ENCODE measurements at regions not wholly inside any gene's neighbourhood (a gene's known extent, or its start where the extent isn't known, plus 50 kb on each side); places are given as distances from the start of the nearest gene placed in this dataset.

- Histone ChIP-seq H3K4me1 (ENCODE audit: insufficient read depth, low read length) (peaks cover 4% of the 10 kb centered on the region; the same call in 1 of the 2 replicates), H3K9me2 (replicated peaks; ENCODE audit: low read length) (no peaks in the 10 kb centered on the region), H3K9me3 (ENCODE audit: low read length) (no peaks in the 10 kb centered on the region), H3K4me3 (ENCODE audit: low read length) (no peak overlapping the region), H3K79me2 (ENCODE audit: low read length) (no peaks in the 10 kb centered on the region), H4K20me1 (ENCODE audit: low read length) (no peaks in the 10 kb centered on the region), H3K9ac (ENCODE audit: low read length) (no peak overlapping the region), H3K4me2 (ENCODE audit: low read length) (no peak overlapping the region), H3K27me3 (ENCODE audit: low read length) (no peaks in the 10 kb centered on the region), H3K36me3 (ENCODE audit: low read depth, low read length) (no peaks in the 10 kb centered on the region), H3F3A (ENCODE audit: low read length, unreplicated experiment) (no peaks in the 10 kb centered on the region), H3K27ac (ENCODE audit: low read length) (no peak overlapping the region), H2AFZ (ENCODE audit: low read length) (no peak overlapping the region)
- TF ChIP-seq EZH2 (IDR thresholded peaks at IDR 0.05; ENCODE audit: low read length, unreplicated experiment) (no peak), EZH2phosphoT487 (IDR thresholded peaks at IDR 0.05; ENCODE audit: borderline replicate concordance, low read length) (no peak)
- TF ChIP-seq, protein P1, sequence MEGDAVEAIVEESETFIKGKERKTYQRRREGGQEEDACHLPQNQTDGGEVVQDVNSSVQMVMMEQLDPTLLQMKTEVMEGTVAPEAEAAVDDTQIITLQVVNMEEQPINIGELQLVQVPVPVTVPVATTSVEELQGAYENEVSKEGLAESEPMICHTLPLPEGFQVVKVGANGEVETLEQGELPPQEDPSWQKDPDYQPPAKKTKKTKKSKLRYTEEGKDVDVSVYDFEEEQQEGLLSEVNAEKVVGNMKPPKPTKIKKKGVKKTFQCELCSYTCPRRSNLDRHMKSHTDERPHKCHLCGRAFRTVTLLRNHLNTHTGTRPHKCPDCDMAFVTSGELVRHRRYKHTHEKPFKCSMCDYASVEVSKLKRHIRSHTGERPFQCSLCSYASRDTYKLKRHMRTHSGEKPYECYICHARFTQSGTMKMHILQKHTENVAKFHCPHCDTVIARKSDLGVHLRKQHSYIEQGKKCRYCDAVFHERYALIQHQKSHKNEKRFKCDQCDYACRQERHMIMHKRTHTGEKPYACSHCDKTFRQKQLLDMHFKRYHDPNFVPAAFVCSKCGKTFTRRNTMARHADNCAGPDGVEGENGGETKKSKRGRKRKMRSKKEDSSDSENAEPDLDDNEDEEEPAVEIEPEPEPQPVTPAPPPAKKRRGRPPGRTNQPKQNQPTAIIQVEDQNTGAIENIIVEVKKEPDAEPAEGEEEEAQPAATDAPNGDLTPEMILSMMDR (conservative IDR thresholded peaks at IDR 0.05; ENCODE audit: low read depth, low read length), result no peak
- DNase-seq, result no peak
- no peak for ATAC-seq
- intact Hi-C loops (cut with micrococcal nuclease), result no loop called here
- ChIA-PET CTCF (no interaction called here), POLR2A (ENCODE audit: unreplicated experiment) (no interaction called here)
- BruUV-seq (replicated peaks), result no TSS peak
Observed at GRCh38 chr21:14829685-14830084, 235.1 kb downstream of the NRIP1 start.

DNA sequence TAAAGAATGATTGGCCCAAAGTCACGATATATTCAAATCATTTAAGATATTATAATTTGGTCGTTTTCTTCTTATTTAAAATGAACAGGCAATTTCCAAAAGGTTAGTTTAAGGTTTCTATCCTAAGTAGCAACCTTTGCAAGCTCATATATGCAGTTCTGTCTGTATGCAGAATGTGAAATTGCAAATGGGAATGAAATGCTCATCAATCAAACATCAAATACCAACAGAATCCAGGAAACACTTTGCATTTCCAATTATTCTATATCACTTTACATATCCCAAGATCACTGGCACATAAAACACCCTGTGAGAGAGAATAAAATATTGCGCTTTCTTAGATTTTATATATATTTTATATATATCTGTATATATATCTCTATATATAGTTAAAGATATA, 237.3 kb downstream of the NRIP1 start:
- no peaks in the 10 kb centered on the region for H3K27me3 ChIP-seq (ENCODE audit: low read length)
- no TSS peak for BruUV-seq (replicated peaks)
- no peaks in the 10 kb centered on the region for H4K20me1 ChIP-seq (ENCODE audit: low read length)
- ATAC-seq, result no peak
- no peaks in the 10 kb centered on the region for H3K79me2 ChIP-seq (ENCODE audit: low read length)
- H3K27ac ChIP-seq (ENCODE audit: low read length), result no peak overlapping the region
- TF ChIP-seq EZH2phosphoT487 (IDR thresholded peaks at IDR 0.05; ENCODE audit: borderline replicate concordance, low read length) (no peak), EZH2 (IDR thresholded peaks at IDR 0.05; ENCODE audit: low read length, unreplicated experiment) (no peak)
- TF ChIP-seq, protein P1 (conservative IDR thresholded peaks at IDR 0.05; ENCODE audit: low read depth, low read length), result no peak
- no peaks in the 10 kb centered on the region for H3F3A ChIP-seq (ENCODE audit: low read length, unreplicated experiment)
- H3K4me1 ChIP-seq (ENCODE audit: insufficient read depth, low read length), result peaks cover 4% of the 10 kb centered on the region; the same call in 1 of the 2 replicates
- no peak for DNase-seq
- H3K9me2 ChIP-seq (replicated peaks; ENCODE audit: low read length), result no peaks in the 10 kb centered on the region
- no peak overlapping the region for H3K4me2 ChIP-seq (ENCODE audit: low read length)
- POLR2A ChIA-PET (ENCODE audit: unreplicated experiment), result no interaction called here
- H3K9me3 ChIP-seq (ENCODE audit: low read length), result no peaks in the 10 kb centered on the region
- H3K4me3 ChIP-seq (ENCODE audit: low read length), result no peak overlapping the region
- H2AFZ ChIP-seq (ENCODE audit: low read length), result no peak overlapping the region
- H3K9ac ChIP-seq (ENCODE audit: low read length), result no peak overlapping the region
- intact Hi-C loops (cut with micrococcal nuclease), result no loop called here
- H3K36me3 ChIP-seq (ENCODE audit: low read depth, low read length), result no peaks in the 10 kb centered on the region
- CTCF ChIA-PET, result no interaction called here

DNA sequence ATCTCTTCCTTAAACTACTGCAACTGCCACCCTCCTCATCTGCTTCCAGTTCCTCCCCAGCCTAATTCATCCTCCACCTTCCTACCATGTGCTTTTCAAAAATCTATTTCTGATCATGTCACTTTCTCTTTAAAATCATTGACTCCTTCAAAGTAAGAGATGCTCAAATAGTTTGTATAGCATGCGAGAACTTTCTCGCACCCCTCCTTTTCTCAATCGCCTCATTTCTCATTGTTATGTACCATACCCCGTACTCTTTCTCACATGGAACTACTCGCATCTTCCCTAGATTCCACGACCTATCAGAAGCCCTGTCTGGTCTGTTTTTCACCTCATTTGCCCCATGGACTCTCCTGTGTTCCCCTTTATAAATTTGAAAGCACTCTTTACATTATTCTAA, 238.2 kb downstream of the NRIP1 start:
- Histone ChIP-seq H2AFZ (ENCODE audit: low read length) (no peak overlapping the region), H3F3A (ENCODE audit: low read length, unreplicated experiment) (no peaks in the 10 kb centered on the region), H3K36me3 (ENCODE audit: low read depth, low read length) (no peaks in the 10 kb centered on the region), H3K27ac (ENCODE audit: low read length) (no peak overlapping the region), H3K4me3 (ENCODE audit: low read length) (no peak overlapping the region), H3K9me3 (ENCODE audit: low read length) (no peaks in the 10 kb centered on the region), H3K9me2 (replicated peaks; ENCODE audit: low read length) (no peaks in the 10 kb centered on the region), H4K20me1 (ENCODE audit: low read length) (no peaks in the 10 kb centered on the region), H3K9ac (ENCODE audit: low read length) (no peak overlapping the region), H3K27me3 (ENCODE audit: low read length) (no peaks in the 10 kb centered on the region), H3K4me2 (ENCODE audit: low read length) (no peak overlapping the region), H3K4me1 (ENCODE audit: insufficient read depth, low read length) (peaks cover 4% of the 10 kb centered on the region; the same call in 1 of the 2 replicates), H3K79me2 (ENCODE audit: low read length) (no peaks in the 10 kb centered on the region)
- TF ChIP-seq, protein P1 (conservative IDR thresholded peaks at IDR 0.05; ENCODE audit: low read depth, low read length), result no peak
- no peak for TF ChIP-seq EZH2phosphoT487 (IDR thresholded peaks at IDR 0.05; ENCODE audit: borderline replicate concordance, low read length)
- BruUV-seq (replicated peaks), result no TSS peak
- ChIA-PET POLR2A (ENCODE audit: unreplicated experiment) (no interaction called here), CTCF (no interaction called here)
- intact Hi-C loops (cut with micrococcal nuclease), result no loop called here
- ATAC-seq (no peak), DNase-seq (no peak)
